HUES6 (cell line): ENCODE measurements at regions not wholly inside any gene's neighbourhood (a gene's known extent, or its start where the extent isn't known, plus 50 kb on each side); places are given as distances from the start of the nearest gene placed in this dataset.
A peak's percentile ranks its signal among the peaks of the same experiment; 100 is the strongest.
"Not testable (repeated sequence)": the region's sequence is repeated elsewhere in the genome, so short reads cannot be mapped to it uniquely, and the experiment has no call there.

Source experiments
- H3K27ac ChIP-seq: 2 replicates; pipeline ENCODE4 v1.7.0; 2013; ENCODE audit warnings: low read depth, mild to moderate bottlenecking, low read length, inconsistent platforms
- H3K27me3 ChIP-seq: 2 replicates; pipeline ENCODE4 v1.6.1; 2013; ENCODE audit warnings: low read length; ENCODE audit not compliant: control insufficient read depth, insufficient read depth
- H3K36me3 ChIP-seq: 2 replicates; pipeline ENCODE4 v1.6.1; 2013; ENCODE audit warnings: low read length; ENCODE audit not compliant: control insufficient read depth, insufficient read depth
- H3K4me1 ChIP-seq: 2 replicates; pipeline ENCODE4 v1.6.1; 2013; ENCODE audit warnings: low read length; ENCODE audit not compliant: control insufficient read depth, insufficient read depth
- H3K4me3 ChIP-seq: 2 replicates; pipeline ENCODE4 v1.5.1; 2013; ENCODE audit warnings: low read depth, low read length
- H3K9ac ChIP-seq: one replicate; pipeline ENCODE4 v1.6.1; 2013; ENCODE audit warnings: mild to moderate bottlenecking, low read length
- H3K9me3 ChIP-seq: 2 replicates; pipeline ENCODE4 v1.6.1; 2013; ENCODE audit warnings: low read depth, low read length; ENCODE audit not compliant: control insufficient read depth, insufficient read depth

- H3K9me3 ChIP-seq, result 0 out of 2 replicates have a peak, but pooled peaks cover 4% of the 10 kb centered on the region
- no peaks in the 10 kb centered on the region for H3K36me3 ChIP-seq
- no peaks in the 10 kb centered on the region for H3K27me3 ChIP-seq
- no peak overlapping the region for H3K27ac ChIP-seq
- no peaks in the 10 kb centered on the region for H3K4me1 ChIP-seq
- H3K9ac ChIP-seq, result no peak overlapping the region
- no peak overlapping the region for H3K4me3 ChIP-seq
Observed at GRCh38 chr11:101786421-101786820, 128.4 kb upstream of the CEP126 start.

GRCh38 chr11:101779167-101779566 is 135.6 kb upstream of the CEP126 start:
- not testable (repeated sequence) for H3K27me3 ChIP-seq, H3K9ac ChIP-seq, H3K27ac ChIP-seq, H3K4me1 ChIP-seq, H3K4me3 ChIP-seq, H3K36me3 ChIP-seq
- H3K9me3 ChIP-seq, result peaks cover 34% of the 10 kb centered on the region

- no peak overlapping the region for H3K27ac ChIP-seq
- H3K4me3 ChIP-seq, result no peak overlapping the region
- H3K9ac ChIP-seq, result no peak overlapping the region
- H3K36me3 ChIP-seq, result no peaks in the 10 kb centered on the region
- H3K4me1 ChIP-seq, result no peaks in the 10 kb centered on the region
- H3K9me3 ChIP-seq, result peaks cover 34% of the 10 kb centered on the region
- H3K27me3 ChIP-seq, result no peaks in the 10 kb centered on the region
Observed at GRCh38 chr11:101777476-101777875, 137.3 kb upstream of the CEP126 start.

- H3K4me1 ChIP-seq, result no peaks in the 10 kb centered on the region
- H3K27me3 ChIP-seq, result no peaks in the 10 kb centered on the region
- peaks cover 30% of the 10 kb centered on the region for H3K9me3 ChIP-seq
- H3K9ac ChIP-seq, result no peak overlapping the region
- H3K27ac ChIP-seq, result no peak overlapping the region
- no peak overlapping the region for H3K4me3 ChIP-seq
- no peaks in the 10 kb centered on the region for H3K36me3 ChIP-seq
Observed at GRCh38 chr11:101775033-101775432, 139.8 kb upstream of the CEP126 start.

GRCh38 chr11:101770648-101771047 is 144.2 kb upstream of the CEP126 start:
- no peaks in the 10 kb centered on the region for H3K4me1 ChIP-seq
- no peak overlapping the region for H3K9ac ChIP-seq
- H3K27me3 ChIP-seq, result no peaks in the 10 kb centered on the region
- H3K4me3 ChIP-seq, result no peak overlapping the region
- peaks cover 21% of the 10 kb centered on the region for H3K9me3 ChIP-seq
- no peak overlapping the region for H3K27ac ChIP-seq
- no peaks in the 10 kb centered on the region for H3K36me3 ChIP-seq

GRCh38 chr11:101765932-101766331 is 148.9 kb upstream of the CEP126 start:
- Histone ChIP-seq H3K4me1 (no peaks in the 10 kb centered on the region; the same call in 1 of the 2 replicates), H3K27ac (no peak overlapping the region), H3K27me3 (no peaks in the 10 kb centered on the region), H3K9me3 (peaks cover 21% of the 10 kb centered on the region), H3K4me3 (no peak overlapping the region), H3K9ac (no peak overlapping the region), H3K36me3 (no peaks in the 10 kb centered on the region)

- H3K9me3 ChIP-seq, result peaks cover 7% of the 10 kb centered on the region; the same call in 1 of the 2 replicates
- no peaks in the 10 kb centered on the region for H3K36me3 ChIP-seq
- no peaks in the 10 kb centered on the region for H3K27me3 ChIP-seq
- H3K9ac ChIP-seq, result no peak overlapping the region
- H3K27ac ChIP-seq, result no peak overlapping the region
- H3K4me3 ChIP-seq, result no peak overlapping the region
- H3K4me1 ChIP-seq, result no peaks in the 10 kb centered on the region; the same call in 1 of the 2 replicates
Observed at GRCh38 chr11:101759771-101760450, 154.9 kb upstream of the CEP126 start.

GRCh38 chr11:101757741-101758140 is 157.1 kb upstream of the CEP126 start:
- no peak overlapping the region for H3K9ac ChIP-seq
- no peaks in the 10 kb centered on the region; the same call in 1 of the 2 replicates for H3K4me1 ChIP-seq
- H3K36me3 ChIP-seq, result no peaks in the 10 kb centered on the region
- peaks cover 7% of the 10 kb centered on the region; the same call in 1 of the 2 replicates for H3K9me3 ChIP-seq
- H3K27me3 ChIP-seq, result no peaks in the 10 kb centered on the region
- no peak overlapping the region for H3K27ac ChIP-seq
- no peak overlapping the region for H3K4me3 ChIP-seq

- no peak overlapping the region for H3K9ac ChIP-seq
- H3K27me3 ChIP-seq, result no peaks in the 10 kb centered on the region
- H3K4me1 ChIP-seq, result peaks cover 10% of the 10 kb centered on the region; the same call in 1 of the 2 replicates
- peak overlapping the region; percentile 10; the same call in 1 of the 2 replicates for H3K27ac ChIP-seq
- no peak overlapping the region for H3K4me3 ChIP-seq
- no peaks in the 10 kb centered on the region for H3K36me3 ChIP-seq
- H3K9me3 ChIP-seq, result no peaks in the 10 kb centered on the region
Observed at GRCh38 chr11:101748572-101749344, 165.0 kb upstream of the TRPC6 start.

- Histone ChIP-seq H3K4me1 (peaks cover 10% of the 10 kb centered on the region; the same call in 1 of the 2 replicates), H3K27me3 (no peaks in the 10 kb centered on the region), H3K36me3 (no peaks in the 10 kb centered on the region), H3K4me3 (no peak overlapping the region), H3K9me3 (no peaks in the 10 kb centered on the region), H3K9ac (no peak overlapping the region), H3K27ac (no peak overlapping the region)
Observed at GRCh38 chr11:101745756-101746155, 161.9 kb upstream of the TRPC6 start.

GRCh38 chr11:101743828-101744227 is 160.0 kb upstream of the TRPC6 start:
- peaks cover 8% of the 10 kb centered on the region; the same call in 1 of the 2 replicates for H3K4me1 ChIP-seq
- no peaks in the 10 kb centered on the region for H3K36me3 ChIP-seq
- no peaks in the 10 kb centered on the region for H3K27me3 ChIP-seq
- H3K9ac ChIP-seq, result no peak overlapping the region
- H3K4me3 ChIP-seq, result no peak overlapping the region
- no peak overlapping the region for H3K27ac ChIP-seq
- H3K9me3 ChIP-seq, result no peaks in the 10 kb centered on the region
